GM12801 (cell line): ENCODE measurements at regions not wholly inside any gene's neighbourhood (a gene's known extent, or its start where the extent isn't known, plus 50 kb on each side); places are given as distances from the start of the nearest gene placed in this dataset.

Experiments
- TF ChIP-seq, protein P1 (sequence below): IDR thresholded peaks from one replicate; pipeline ENCODE4 v1.5.1; 2011; ENCODE audit warnings: control low read depth; ENCODE audit not compliant: insufficient read length; ENCODE audit errors: extremely low read depth

DNA sequence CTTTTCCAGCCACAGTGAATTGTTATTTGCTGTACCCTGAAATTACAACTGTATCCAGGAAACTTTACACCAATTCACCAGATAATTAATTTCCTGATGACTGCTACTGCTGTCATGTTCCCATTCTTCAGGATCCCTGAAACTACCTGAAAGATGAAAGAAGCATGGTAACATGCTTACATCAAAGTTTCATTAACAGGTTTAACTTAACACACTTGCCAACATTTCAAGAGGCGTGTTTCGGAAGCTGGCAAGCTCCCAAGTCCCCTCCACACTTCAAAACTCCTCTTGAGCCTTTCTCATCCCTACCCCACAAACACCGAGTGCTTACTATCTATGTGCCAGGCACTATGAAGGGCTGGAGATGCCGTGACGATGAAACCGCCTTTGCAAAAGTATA lies 88.6 kb downstream of the MPP7 start:
- TF ChIP-seq, protein P1, sequence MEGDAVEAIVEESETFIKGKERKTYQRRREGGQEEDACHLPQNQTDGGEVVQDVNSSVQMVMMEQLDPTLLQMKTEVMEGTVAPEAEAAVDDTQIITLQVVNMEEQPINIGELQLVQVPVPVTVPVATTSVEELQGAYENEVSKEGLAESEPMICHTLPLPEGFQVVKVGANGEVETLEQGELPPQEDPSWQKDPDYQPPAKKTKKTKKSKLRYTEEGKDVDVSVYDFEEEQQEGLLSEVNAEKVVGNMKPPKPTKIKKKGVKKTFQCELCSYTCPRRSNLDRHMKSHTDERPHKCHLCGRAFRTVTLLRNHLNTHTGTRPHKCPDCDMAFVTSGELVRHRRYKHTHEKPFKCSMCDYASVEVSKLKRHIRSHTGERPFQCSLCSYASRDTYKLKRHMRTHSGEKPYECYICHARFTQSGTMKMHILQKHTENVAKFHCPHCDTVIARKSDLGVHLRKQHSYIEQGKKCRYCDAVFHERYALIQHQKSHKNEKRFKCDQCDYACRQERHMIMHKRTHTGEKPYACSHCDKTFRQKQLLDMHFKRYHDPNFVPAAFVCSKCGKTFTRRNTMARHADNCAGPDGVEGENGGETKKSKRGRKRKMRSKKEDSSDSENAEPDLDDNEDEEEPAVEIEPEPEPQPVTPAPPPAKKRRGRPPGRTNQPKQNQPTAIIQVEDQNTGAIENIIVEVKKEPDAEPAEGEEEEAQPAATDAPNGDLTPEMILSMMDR = no peak

DNA sequence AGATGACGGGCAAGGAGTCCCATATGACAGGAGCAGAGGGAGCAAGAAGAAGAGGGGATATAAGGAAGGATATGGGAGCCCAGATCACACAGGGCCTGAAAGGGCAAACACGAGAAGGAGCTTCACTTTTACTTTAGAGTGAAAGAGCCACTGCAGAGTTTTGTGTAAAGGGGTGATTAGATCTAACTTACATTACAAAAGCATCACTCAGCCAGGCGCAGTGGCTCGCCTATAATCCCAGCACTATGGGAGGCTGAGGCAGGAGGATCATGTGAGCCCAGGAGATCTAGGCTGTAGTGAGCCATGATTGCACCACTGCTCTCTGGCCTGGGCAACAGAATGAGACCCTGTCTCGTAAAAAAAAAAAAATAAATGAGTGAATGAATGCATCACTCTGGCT lies 91.1 kb downstream of the MPP7 start:
- TF ChIP-seq, protein P1 = no peak

DNA sequence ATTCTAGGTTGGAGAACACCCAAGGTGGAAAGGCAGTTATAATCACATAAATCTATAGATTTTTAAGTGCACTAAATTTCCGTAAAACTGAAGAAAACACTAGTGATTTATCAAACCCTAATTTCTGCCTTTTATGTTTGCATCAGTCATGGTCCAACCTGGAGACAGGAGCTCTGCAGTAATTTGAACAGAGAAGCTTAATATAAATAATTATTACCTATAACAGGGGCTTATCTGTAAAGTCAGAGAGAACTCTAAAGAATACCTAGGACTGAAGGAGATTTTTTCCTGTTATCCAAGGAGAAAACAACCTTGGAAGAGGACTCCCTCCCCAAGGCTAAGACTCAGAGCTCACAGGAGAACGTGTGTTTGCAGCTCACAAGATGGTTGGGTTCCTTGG lies 95.1 kb downstream of the MPP7 start:
- TF ChIP-seq, protein P1 = no peak

DNA sequence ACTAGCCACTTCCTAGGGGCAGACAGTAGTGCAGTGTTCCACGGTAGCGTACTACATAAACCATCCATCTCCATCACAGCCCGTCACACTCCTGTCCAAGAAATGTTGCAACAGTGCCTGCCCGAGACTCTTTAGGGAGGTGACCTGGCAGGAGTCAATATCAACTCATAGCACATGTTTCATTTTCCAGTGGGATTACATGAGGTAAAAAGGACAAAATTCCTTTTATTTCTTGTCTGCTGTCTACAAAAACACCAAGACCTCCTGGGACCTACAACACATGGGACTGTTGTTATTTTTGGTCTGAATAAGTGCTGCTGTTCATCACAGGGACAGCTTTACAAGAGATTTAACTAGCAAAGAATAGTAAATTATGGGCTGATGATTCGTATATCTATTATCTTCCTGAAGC lies 99.9 kb downstream of the MPP7 start:
- TF ChIP-seq, protein P1 = no peak

DNA sequence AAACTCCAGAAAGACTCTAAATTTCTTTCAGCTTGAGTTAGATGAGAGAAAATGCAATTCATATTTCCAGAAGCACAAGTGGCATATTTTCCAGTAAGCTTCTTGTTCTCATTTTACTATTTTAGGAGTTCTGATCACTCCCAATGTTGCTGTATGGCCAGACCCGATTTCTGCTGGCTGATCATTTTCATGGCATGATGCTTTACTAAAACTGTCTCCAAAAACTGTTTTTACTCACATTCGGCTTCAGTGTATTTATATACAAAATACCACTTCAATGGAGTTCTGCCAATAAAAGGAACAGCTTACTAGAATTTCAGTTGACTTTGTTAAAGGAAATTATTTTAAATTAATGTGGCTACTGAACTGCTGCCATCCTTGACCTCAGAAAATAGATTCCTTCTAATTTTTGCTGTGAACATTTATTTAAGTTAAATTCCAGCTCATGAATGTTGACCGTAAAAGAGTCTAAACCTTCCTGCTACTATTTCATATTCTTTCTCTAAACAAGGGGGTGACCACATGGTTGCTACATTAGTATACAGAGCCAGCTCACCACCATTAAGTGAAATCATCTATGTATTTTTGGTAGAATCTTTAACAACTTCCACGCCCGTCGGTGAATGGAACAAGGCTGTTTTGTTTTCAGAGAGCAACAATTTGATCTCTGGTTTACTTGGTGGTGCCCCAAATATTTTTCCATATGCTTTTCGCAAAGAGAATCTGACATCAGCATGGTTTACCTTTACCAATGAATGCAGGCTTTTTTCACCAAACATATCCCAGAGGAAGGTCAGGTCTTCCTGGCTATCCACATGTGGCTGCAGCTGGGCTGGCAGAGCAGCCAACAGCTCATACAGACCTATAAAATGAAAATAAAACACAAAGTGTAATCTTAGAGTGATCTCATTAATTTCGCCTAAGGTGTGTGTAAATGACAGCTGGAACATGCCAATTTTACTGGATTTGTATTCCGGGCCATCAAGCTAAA lies 101.2 kb downstream of the MPP7 start:
- TF ChIP-seq, protein P1 = no peak

DNA sequence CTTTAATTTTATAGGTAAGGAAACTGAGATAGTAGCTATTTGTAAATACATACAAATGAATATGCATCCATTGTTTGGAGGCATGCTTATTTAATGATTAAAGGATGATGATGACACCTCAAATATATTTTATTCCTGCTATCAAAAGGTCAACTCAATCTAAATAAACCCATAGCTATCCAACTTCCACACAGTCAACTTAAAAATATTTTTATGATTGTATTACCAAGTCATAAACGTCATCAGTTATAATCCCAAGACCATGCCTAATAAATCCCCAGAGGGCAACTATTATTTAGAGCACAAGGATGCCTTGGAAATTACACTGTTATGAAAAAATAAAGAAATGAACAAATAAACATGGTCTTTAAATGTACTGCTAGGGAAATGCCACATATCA lies 102.1 kb downstream of the MPP7 start:
- TF ChIP-seq, protein P1 = no peak

DNA sequence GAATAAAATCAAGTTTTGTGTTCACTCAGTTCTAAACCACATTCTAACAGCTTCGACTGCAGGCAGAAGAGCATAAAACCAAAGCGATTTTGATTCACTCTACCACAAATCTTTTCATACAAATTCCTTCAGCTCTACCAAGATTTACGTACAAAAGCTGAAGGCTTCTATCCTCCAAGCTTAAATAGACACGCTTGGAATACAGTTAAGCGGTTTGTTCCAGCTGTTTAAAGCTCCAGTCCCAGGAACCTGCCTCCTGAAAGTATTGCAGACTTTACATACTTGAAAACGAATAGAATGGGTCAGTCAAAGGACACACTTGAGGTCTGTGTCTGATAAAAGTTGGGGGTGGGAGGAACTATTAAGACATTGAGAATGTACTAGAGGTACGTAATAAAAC lies 102.9 kb downstream of the MPP7 start:
- TF ChIP-seq, protein P1 = no peak
